Gastroesophageal sphincter (tissue), 3 donors: ENCODE measurements at regions not wholly inside any gene's neighbourhood (a gene's known extent, or its start where the extent isn't known, plus 50 kb on each side); places are given as distances from the start of the nearest gene placed in this dataset.

Source experiments
- CTCF ChIP-seq, 4 experiments: fragments of 200-600 bp in 2 of 4; fragments of 450-650 bp in 2 of 4; sonication (generic) in 1 of 4; IDR thresholded peaks; one replicate each; pipeline ENCODE4 v1.5.1; 2017 to 2019; ENCODE audit warnings: antibody characterized with exemption in 4 of 4, mild to moderate bottlenecking in 2 of 4, moderate library complexity in 2 of 4
- EP300 ChIP-seq: sonication (generic); formaldehyde crosslinking; IDR thresholded peaks from one replicate; pipeline ENCODE4 v1.6.1; 2017; ENCODE audit warnings: antibody characterized with exemption, mild to moderate bottlenecking
- POLR2A ChIP-seq, 2 donors: fragments of 450-650 bp; IDR thresholded peaks; one replicate each; pipeline ENCODE4 v1.6.1; 2017; ENCODE audit warnings: antibody characterized with exemption in 2 of 2, mild to moderate bottlenecking in 2 of 2, moderate library complexity in 1 of 2

- TF ChIP-seq POLR2A (IDR thresholded peaks at IDR 0.05) (no peak), CTCF (IDR thresholded peaks at IDR 0.05) (no peak), EP300 (no peak)
These were observed 223.9 kb upstream of the ERCC4 start for GRCh38 chr16:13696017-13696416.
